ENCODE measurements at regions not wholly inside any gene's neighbourhood (a gene's known extent, or its start where the extent isn't known, plus 50 kb on each side); places are given as distances from the start of the nearest gene placed in this dataset.

DNA sequence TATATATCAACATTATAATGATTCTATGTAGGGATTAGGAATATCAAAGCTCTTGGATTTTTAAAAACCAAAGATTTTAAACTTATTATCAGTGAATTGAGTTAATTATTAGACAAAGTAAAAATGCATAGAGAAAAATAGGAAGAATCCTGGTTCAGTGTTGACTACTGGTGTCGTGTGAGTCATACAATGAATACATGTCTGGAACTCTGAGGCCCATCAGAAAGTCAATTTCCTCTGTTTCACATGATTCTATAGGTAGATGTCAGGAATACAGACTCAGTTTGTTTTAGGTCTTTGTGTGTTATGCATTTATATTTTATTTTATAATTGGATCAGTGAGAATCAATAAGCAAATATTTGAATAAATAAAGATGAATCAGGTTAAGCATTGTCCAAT, 84.5 kb upstream of the RTL1 start:
- no peak for DNase-seq (ENCODE audit: extremely low read depth, low read depth)
- TF ChIP-seq, protein P1, sequence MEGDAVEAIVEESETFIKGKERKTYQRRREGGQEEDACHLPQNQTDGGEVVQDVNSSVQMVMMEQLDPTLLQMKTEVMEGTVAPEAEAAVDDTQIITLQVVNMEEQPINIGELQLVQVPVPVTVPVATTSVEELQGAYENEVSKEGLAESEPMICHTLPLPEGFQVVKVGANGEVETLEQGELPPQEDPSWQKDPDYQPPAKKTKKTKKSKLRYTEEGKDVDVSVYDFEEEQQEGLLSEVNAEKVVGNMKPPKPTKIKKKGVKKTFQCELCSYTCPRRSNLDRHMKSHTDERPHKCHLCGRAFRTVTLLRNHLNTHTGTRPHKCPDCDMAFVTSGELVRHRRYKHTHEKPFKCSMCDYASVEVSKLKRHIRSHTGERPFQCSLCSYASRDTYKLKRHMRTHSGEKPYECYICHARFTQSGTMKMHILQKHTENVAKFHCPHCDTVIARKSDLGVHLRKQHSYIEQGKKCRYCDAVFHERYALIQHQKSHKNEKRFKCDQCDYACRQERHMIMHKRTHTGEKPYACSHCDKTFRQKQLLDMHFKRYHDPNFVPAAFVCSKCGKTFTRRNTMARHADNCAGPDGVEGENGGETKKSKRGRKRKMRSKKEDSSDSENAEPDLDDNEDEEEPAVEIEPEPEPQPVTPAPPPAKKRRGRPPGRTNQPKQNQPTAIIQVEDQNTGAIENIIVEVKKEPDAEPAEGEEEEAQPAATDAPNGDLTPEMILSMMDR (IDR thresholded peaks at IDR 0.05; ENCODE audit: low read depth, low read length), result no peak

DNA sequence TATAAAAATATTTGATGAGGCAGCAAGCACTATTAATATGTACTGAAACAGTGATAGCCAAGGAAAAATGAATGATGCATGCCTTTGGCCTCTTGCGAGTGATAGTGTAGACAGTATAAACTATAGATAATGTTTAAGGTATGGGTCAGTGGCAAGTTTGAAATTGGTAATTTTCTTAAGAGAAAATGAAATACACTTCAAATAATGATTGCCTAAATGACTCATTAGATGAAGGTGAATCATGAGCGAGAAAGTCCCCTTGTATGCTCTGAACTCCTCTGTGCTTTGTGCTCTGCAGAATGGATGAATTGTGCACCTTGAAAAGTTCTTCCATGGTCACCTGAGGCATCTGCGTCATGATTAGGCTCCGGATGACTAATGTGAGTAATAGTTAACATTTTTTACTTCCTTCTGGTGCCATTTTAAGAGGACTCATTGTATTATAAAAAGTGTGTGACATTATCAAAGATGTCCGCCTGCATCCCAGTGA, 84.9 kb upstream of the RTL1 start:
- TF ChIP-seq, protein P1 (IDR thresholded peaks at IDR 0.05; ENCODE audit: low read depth, low read length), result no peak
- DNase-seq (ENCODE audit: extremely low read depth, low read depth), result no peak

DNA sequence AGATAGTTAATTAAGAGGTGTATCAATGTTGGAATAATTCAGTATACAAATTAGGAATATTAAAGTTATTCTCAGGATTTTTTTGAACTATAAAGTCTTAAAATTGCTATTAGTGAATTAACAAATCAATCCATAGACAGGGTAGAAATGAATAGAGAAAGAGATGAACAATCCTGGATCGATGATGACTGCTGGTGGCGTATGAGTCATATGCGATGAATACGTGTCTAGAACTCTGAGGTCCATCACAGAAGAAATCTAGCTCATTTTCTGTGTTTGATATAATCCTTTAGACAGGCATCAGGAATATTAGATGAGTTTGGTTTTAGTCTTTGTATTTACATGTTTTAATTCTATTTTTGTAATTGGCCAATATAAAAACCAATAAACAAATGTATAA, 85.4 kb upstream of the RTL1 start:
- TF ChIP-seq, protein P1 (IDR thresholded peaks at IDR 0.05; ENCODE audit: low read depth, low read length), result no peak
- no peak for DNase-seq (ENCODE audit: extremely low read depth, low read depth)

DNA sequence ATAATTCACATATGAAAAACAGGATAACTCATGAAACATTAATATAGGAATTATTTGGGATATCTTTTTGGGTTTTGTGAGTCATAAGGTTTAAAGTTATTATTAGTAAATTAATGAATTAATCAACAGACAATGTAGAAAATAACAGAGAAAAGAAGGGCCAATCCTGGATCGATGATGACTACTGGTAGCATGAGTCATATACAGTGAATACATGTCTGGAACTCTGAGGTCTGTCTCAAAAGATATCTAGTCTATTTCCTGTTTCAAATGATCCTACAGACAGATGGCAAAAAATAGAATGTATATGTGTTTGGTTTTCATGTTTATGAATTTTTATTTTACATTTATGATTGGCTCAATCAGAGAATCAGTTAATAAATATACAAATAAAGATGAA, 86.4 kb upstream of the RTL1 start:
- TF ChIP-seq, protein P1 (IDR thresholded peaks at IDR 0.05; ENCODE audit: low read depth, low read length), result no peak
- no peak for DNase-seq (ENCODE audit: extremely low read depth, low read depth)

DNA sequence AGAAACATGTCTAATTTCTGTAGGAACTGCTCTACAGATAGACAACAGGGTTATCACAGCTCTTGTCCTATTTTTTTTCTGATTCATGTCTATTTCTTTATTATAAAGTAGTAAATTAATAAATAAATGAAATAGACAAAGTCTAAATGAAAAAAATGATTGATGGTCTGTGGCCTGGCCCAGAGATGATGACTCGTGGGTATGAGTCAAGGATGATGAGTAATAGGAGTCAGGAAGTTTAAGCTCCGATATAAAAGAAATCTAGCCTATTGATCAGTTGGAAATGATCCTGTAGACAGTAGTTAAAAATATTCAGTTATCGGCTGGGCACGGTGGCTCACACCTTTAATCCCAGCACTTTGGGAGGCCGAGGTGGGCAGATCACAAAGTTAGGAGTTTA, 90.6 kb upstream of the RTL1 start:
- TF ChIP-seq, protein P1 (IDR thresholded peaks at IDR 0.05; ENCODE audit: low read depth, low read length), result no peak
- DNase-seq (ENCODE audit: extremely low read depth, low read depth), result no peak

DNA sequence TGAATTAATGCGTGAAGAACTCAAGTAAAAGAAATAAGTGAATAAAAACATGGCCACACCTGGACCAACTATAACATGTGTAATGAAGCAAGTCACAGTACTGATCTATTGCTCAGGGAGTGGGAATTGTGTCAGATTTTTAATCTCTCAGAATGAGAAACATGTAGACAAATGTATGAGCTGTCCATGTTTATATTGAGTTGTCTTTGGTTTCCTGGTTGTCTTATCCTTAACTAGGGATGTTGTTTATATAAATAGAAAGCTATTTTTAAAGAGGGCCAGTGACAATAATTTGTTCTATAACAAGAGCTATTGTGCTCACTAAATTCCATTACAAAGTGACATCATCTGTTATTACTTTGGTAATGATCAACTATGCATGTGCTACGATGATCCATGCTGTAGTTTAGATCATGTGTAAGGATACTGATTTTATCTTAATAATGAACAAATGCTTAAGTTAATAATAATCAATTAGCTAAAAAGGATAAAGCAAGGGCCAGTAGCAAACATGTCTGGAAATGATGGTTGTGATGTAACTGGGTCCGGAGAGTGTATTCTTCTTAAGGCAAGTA, 91.3 kb upstream of the RTL1 start:
- TF ChIP-seq, protein P1 (IDR thresholded peaks at IDR 0.05; ENCODE audit: low read depth, low read length), result no peak
- DNase-seq (ENCODE audit: extremely low read depth, low read depth), result no peak

DNA sequence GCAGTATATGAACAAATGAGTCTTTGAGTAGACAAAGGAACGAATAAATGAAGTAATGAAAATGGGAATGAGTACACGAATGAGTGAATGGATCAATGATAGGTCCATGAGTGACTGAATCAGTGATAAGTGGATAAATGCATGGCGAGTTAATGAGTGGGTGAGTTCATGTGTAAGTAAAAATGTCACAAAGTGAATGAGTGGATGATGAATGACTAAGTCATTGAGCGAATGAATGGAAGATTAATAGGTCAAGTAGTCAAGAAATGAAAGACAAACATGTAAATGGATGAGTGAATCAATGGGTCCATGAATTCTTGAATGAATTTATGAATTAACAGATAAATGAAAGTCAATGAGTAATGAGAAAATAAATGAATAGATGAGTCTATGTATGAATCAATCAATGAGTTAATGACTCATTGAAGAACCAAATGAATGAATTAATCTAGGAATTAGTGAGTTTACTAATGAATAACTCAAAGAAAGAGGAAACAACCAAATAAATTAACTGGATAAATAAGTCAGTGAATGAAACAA, 97.3 kb upstream of the RTL1 start:
- DNase-seq (ENCODE audit: extremely low read depth, low read depth), result no peak
- TF ChIP-seq, protein P1 (IDR thresholded peaks at IDR 0.05; ENCODE audit: low read depth, low read length), result no peak

Data from AG09319 (cell line).